ENCODE measurements at regions not wholly inside any gene's neighbourhood (a gene's known extent, or its start where the extent isn't known, plus 50 kb on each side); places are given as distances from the start of the nearest gene placed in this dataset.

GRCh38 chr9:107118863-107119624, 164.0 kb upstream of the RAD23B start:
- no peak for DNase-seq (ENCODE audit: low read depth)

- DNase-seq (ENCODE audit: low read depth): no peak
Observed at GRCh38 chr9:107119735-107120134, 163.3 kb upstream of the RAD23B start.

- no peak for DNase-seq (ENCODE audit: low read depth)
Observed at GRCh38 chr9:107123389-107123788, 159.7 kb upstream of the RAD23B start.

GRCh38 chr9:107127608-107128007, 155.5 kb upstream of the RAD23B start:
- no peak for DNase-seq (ENCODE audit: low read depth)

GRCh38 chr9:107131108-107131799, 151.8 kb upstream of the RAD23B start:
- DNase-seq (ENCODE audit: low read depth): no peak

- DNase-seq (ENCODE audit: low read depth): no peak
Observed at GRCh38 chr9:107136296-107136695, 146.8 kb upstream of the RAD23B start.

- DNase-seq (ENCODE audit: low read depth): no peak
Observed at GRCh38 chr9:107137495-107138202, 145.4 kb upstream of the RAD23B start.

GRCh38 chr9:107138261-107138992, 144.7 kb upstream of the RAD23B start:
- no peak for DNase-seq (ENCODE audit: low read depth)

GRCh38 chr9:107141967-107142366, 141.1 kb upstream of the RAD23B start:
- DNase-seq (ENCODE audit: low read depth): no peak

GRCh38 chr9:107142430-107142829, 140.6 kb upstream of the RAD23B start:
- no peak for DNase-seq (ENCODE audit: low read depth)

GRCh38 chr9:107142896-107143603, 140.0 kb upstream of the RAD23B start:
- DNase-seq (ENCODE audit: low read depth): no peak

- no peak for DNase-seq (ENCODE audit: low read depth)
Observed at GRCh38 chr9:107144475-107144874, 138.6 kb upstream of the RAD23B start.

- DNase-seq (ENCODE audit: low read depth): no peak
Observed at GRCh38 chr9:107147134-107147533, 135.9 kb upstream of the RAD23B start.

- no peak for DNase-seq (ENCODE audit: low read depth)
Observed at GRCh38 chr9:107148216-107148615, 134.9 kb upstream of the RAD23B start.

- DNase-seq (ENCODE audit: low read depth): no peak
Observed at GRCh38 chr9:107149756-107150155, 133.3 kb upstream of the RAD23B start.

- DNase-seq (ENCODE audit: low read depth): no peak
Observed at GRCh38 chr9:107153336-107153735, 129.7 kb upstream of the RAD23B start.

- DNase-seq (ENCODE audit: low read depth): no peak
Observed at GRCh38 chr9:107154291-107154690, 128.8 kb upstream of the RAD23B start.

- no peak for DNase-seq (ENCODE audit: low read depth)
Observed at GRCh38 chr9:107154766-107155165, 128.3 kb upstream of the RAD23B start.

- DNase-seq (ENCODE audit: low read depth): no peak
Observed at GRCh38 chr9:107155244-107155817, 127.7 kb upstream of the RAD23B start.

GRCh38 chr9:107158321-107158720, 124.8 kb upstream of the RAD23B start:
- DNase-seq (ENCODE audit: low read depth): no peak

- no peak for DNase-seq (ENCODE audit: low read depth)
Observed at GRCh38 chr9:107161338-107161737, 121.7 kb upstream of the RAD23B start.

Measured in GM04503 (cell line).